Right lobe of liver (tissue), 4 donors: ENCODE measurements at regions not wholly inside any gene's neighbourhood (a gene's known extent, or its start where the extent isn't known, plus 50 kb on each side); places are given as distances from the start of the nearest gene placed in this dataset.

Experiments
- CTCF ChIP-seq, 4 donors: fragments of 200-600 bp in 3 of 4; fragments of 450-650 bp in 1 of 4; IDR thresholded peaks; one replicate each; pipeline versions ENCODE4 v1.5.1 to v1.8.0; 2016 to 2022; ENCODE audit warnings: antibody characterized with exemption in 4 of 4, mild to moderate bottlenecking in 2 of 4
- POLR2A ChIP-seq: fragments of 450-650 bp; IDR thresholded peaks from one replicate; pipeline ENCODE4 v1.6.1; 2017; ENCODE audit warnings: antibody characterized with exemption, mild to moderate bottlenecking
- donor health status: DM: no; HTN: no; CAD: no.
- donor health status: DM: no; HTN: no; CAD: no.
- donor health status: DM: no; HTN: yes; CAD: no.

- TF ChIP-seq POLR2A (no peak), CTCF (IDR thresholded peaks at IDR 0.05) (peak; percentile 35 to 61 (median 44))
These were observed 144.3 kb downstream of the ACTBL2 start for GRCh38 chr5:57338068-57338867.
